ENCODE measurements at regions not wholly inside any gene's neighbourhood (a gene's known extent, or its start where the extent isn't known, plus 50 kb on each side); places are given as distances from the start of the nearest gene placed in this dataset.

DNA sequence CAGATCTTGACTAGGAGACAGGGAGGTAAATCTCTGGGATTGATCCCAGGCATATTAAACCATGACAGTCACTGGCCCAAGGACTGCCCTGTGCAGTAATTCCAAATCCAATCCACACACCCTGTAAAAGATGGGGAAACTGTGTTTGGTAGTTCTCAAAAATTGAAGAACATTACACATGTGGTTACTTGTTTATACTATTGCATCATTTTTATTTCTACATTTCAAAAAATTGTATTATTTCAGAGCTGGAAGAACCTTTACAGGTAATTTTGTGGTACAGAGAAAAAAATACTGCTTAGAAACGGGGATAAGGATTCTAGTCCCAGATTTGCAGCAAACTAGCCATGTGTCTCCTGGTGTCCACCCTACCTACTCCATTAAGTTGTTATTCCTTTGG, 400.5 kb downstream of the LRIG3 start:
- TF ChIP-seq, protein P1, sequence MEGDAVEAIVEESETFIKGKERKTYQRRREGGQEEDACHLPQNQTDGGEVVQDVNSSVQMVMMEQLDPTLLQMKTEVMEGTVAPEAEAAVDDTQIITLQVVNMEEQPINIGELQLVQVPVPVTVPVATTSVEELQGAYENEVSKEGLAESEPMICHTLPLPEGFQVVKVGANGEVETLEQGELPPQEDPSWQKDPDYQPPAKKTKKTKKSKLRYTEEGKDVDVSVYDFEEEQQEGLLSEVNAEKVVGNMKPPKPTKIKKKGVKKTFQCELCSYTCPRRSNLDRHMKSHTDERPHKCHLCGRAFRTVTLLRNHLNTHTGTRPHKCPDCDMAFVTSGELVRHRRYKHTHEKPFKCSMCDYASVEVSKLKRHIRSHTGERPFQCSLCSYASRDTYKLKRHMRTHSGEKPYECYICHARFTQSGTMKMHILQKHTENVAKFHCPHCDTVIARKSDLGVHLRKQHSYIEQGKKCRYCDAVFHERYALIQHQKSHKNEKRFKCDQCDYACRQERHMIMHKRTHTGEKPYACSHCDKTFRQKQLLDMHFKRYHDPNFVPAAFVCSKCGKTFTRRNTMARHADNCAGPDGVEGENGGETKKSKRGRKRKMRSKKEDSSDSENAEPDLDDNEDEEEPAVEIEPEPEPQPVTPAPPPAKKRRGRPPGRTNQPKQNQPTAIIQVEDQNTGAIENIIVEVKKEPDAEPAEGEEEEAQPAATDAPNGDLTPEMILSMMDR (conservative IDR thresholded peaks at IDR 0.05 in 1 of 2, IDR thresholded peaks at IDR 0.05 in 1 of 2; ENCODE audit: extremely low read depth in 1 of 2, insufficient read depth in 1 of 2, low read depth in 1 of 2, low read length in 2 of 2): no peak
- no peak for TF ChIP-seq EZH2 (IDR thresholded peaks at IDR 0.05; ENCODE audit: borderline replicate concordance, low read length)

Data from mammary epithelial cell (primary cell).